ENCODE measurements at regions not wholly inside any gene's neighbourhood (a gene's known extent, or its start where the extent isn't known, plus 50 kb on each side); places are given as distances from the start of the nearest gene placed in this dataset.

DNA sequence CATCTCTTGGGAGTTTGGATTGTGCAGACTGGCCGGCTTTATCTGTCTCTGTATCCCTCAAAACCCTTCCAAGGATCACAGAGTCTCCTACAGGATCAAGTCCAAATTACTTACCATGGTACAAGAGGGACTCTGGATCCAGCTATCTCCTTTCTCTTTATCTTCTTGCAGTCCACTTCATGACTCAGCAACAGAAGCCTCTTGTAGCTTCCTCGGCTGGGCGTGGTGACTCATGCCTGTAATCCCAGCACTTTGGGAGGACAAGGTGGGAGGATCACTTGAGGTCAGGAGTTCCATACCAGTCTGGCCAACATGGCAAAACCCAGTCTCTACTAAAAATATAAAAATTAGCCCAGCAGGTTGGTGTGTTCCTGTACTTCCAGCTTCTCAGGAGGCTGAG, 189.7 kb downstream of the BCAT1 start:
- Histone ChIP-seq H3K4me1 (ENCODE audit: control insufficient read depth in 1 of 2, insufficient read depth in 2 of 2, low read length in 2 of 2) (no peaks in the 10 kb centered on the region), H3K4me3 (ENCODE audit: low read depth in 1 of 2, low read length in 2 of 2) (no peak overlapping the region), H3K27me3 (ENCODE audit: low read depth, low read length) (no peaks in the 10 kb centered on the region), H3K36me3 (ENCODE audit: control insufficient read depth in 1 of 2, insufficient read depth in 2 of 2, low read length in 2 of 2) (no peaks in the 10 kb centered on the region), H3K9me3 (ENCODE audit: control insufficient read depth in 1 of 2, low read length in 2 of 2) (no peaks in the 10 kb centered on the region), H3K27ac (ENCODE audit: low read length) (no peak overlapping the region)

DNA sequence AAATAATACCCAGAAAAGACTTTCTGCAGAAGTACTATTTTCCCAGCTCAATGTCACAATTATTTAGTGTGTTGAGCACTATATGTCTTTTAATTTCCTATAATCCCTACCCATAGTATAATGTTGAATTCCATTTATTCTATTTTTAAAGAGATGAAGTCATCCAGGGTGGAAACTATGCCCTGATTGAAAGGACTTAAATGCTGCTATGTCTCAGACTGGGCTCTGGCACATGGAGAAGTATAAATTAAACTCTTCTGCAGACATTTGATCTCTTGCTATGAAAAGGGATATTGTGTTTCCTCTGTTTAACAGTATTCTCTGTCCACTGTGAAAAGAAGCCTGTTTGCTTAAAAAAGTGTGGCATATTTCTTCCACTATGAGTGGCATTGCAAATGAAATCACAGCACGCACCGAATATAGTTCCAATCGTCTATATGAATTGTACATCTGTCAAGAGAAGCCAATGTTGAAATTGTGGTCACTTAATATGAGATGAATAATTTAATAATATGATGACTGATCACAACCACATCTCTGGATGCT, 192.3 kb downstream of the BCAT1 start:
- H3K4me1 ChIP-seq (ENCODE audit: control insufficient read depth in 1 of 2, insufficient read depth in 2 of 2, low read length in 2 of 2) = no peaks in the 10 kb centered on the region
- no peaks in the 10 kb centered on the region for H3K9me3 ChIP-seq (ENCODE audit: control insufficient read depth in 1 of 2, low read length in 2 of 2)
- H3K36me3 ChIP-seq (ENCODE audit: control insufficient read depth in 1 of 2, insufficient read depth in 2 of 2, low read length in 2 of 2) = no peaks in the 10 kb centered on the region
- H3K4me3 ChIP-seq (ENCODE audit: low read depth in 1 of 2, low read length in 2 of 2) = no peak overlapping the region
- no peak overlapping the region for H3K27ac ChIP-seq (ENCODE audit: low read length)
- no peaks in the 10 kb centered on the region for H3K27me3 ChIP-seq (ENCODE audit: low read depth, low read length)

DNA sequence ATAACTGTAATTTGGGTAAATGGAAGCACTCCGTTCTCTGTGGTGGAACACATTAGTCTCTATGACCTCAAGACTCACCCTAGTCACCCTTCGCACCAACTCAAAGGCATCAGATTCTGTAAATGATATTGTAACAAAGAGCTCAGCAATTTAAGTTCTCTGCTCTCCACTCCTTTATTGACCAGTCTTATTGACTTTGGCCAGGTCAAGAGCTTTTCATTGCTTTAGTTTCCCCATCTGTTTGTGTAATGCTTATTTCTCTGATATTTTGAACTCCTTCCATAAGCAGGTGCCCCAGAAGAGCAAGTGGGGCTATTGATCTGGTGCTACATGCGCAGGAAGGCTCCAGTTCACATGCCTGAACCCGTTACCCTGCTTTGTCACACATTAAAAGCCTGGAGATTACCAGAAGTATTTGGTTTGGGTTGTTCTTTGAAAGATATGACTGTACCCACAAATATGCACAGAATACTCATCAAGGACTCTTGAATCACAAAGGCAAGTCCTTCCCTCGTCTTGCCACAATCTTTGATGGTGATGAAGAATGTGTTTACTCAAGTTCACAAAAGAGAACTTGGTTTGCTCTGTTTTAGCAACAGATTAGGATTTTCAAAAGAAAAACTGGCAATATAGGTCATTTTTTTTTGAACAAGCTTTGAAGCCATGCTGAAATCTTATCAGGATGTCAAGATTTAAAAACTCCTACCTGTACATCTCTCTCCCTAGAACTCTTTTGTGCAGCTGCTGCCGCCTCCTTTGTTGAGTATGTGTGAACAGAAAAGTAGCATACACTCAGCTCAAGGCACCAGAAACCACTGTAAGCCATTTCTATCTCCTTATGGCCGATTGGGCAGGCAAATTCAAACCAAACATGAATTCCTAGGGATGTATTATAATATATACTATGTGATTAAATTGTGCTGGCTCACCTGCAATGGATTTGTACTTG, 193.9 kb downstream of the BCAT1 start:
- no peak overlapping the region for H3K27ac ChIP-seq (ENCODE audit: low read length)
- no peaks in the 10 kb centered on the region for H3K4me1 ChIP-seq (ENCODE audit: control insufficient read depth in 1 of 2, insufficient read depth in 2 of 2, low read length in 2 of 2)
- H3K9me3 ChIP-seq (ENCODE audit: control insufficient read depth in 1 of 2, low read length in 2 of 2) = no peaks in the 10 kb centered on the region
- H3K36me3 ChIP-seq (ENCODE audit: control insufficient read depth in 1 of 2, insufficient read depth in 2 of 2, low read length in 2 of 2) = no peaks in the 10 kb centered on the region
- no peak overlapping the region for H3K4me3 ChIP-seq (ENCODE audit: low read depth in 1 of 2, low read length in 2 of 2)
- no peaks in the 10 kb centered on the region for H3K27me3 ChIP-seq (ENCODE audit: low read depth, low read length)

DNA sequence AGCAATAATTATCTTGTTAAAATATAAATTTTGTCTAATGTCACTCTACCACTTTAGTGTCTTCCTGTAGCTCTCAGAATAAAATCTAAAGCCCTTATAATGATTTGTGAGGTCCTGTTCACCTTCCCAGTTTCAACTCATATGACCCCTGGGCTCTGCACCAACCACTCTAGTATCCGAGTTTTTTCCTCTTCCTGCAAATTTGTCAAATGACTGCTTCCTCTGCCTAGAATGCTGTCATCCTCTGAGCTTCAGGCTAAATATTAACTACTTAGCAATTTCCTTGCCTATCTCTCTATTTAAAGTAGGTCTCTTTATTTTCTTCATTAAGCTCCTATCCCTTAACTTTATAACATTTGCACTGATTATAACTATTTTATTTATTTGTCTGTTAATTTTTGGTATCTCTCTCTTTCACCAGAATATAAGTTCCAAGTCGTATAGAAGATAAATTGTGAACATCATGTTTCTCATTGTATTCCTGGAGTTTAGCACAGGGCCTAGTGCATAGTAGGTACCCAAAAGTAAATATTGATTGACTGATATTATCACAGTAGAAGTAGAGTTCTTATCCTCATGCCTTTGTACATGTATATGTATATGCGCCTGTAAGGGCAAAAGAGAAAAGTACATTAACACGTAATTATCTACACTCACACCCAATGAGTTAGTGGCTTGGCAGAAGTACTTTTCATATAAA, 196.0 kb downstream of the BCAT1 start:
- Histone ChIP-seq H3K4me3 (ENCODE audit: low read depth in 1 of 2, low read length in 2 of 2) (no peak overlapping the region), H3K4me1 (ENCODE audit: control insufficient read depth in 1 of 2, insufficient read depth in 2 of 2, low read length in 2 of 2) (no peaks in the 10 kb centered on the region), H3K27me3 (ENCODE audit: low read depth, low read length) (no peaks in the 10 kb centered on the region), H3K27ac (ENCODE audit: low read length) (no peak overlapping the region), H3K36me3 (ENCODE audit: control insufficient read depth in 1 of 2, insufficient read depth in 2 of 2, low read length in 2 of 2) (no peaks in the 10 kb centered on the region), H3K9me3 (ENCODE audit: control insufficient read depth in 1 of 2, low read length in 2 of 2) (no peaks in the 10 kb centered on the region)

DNA sequence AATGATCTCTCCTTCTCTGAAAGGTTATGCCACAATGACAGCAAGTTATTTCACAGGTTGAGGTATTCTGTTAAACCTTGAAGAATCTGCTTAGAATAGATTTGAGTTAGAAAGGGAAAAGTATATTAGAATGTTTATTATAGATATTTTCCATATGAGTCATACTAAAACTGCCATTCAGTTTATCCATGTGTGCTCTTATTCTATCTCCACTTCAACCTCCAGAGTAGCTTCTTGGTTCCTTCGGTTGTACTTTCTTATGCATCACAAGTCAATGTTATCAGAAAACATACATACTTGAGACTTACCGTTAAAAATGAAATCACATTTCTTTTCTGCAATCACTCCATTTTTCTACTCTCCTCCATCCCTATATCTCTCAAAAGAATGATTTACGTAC, 197.7 kb downstream of the BCAT1 start:
- Histone ChIP-seq H3K4me1 (ENCODE audit: control insufficient read depth in 1 of 2, insufficient read depth in 2 of 2, low read length in 2 of 2) (no peaks in the 10 kb centered on the region), H3K4me3 (ENCODE audit: low read depth in 1 of 2, low read length in 2 of 2) (no peak overlapping the region), H3K27ac (ENCODE audit: low read length) (no peak overlapping the region), H3K9me3 (ENCODE audit: control insufficient read depth in 1 of 2, low read length in 2 of 2) (no peaks in the 10 kb centered on the region), H3K27me3 (ENCODE audit: low read depth, low read length) (no peaks in the 10 kb centered on the region), H3K36me3 (ENCODE audit: control insufficient read depth in 1 of 2, insufficient read depth in 2 of 2, low read length in 2 of 2) (no peaks in the 10 kb centered on the region)

DNA sequence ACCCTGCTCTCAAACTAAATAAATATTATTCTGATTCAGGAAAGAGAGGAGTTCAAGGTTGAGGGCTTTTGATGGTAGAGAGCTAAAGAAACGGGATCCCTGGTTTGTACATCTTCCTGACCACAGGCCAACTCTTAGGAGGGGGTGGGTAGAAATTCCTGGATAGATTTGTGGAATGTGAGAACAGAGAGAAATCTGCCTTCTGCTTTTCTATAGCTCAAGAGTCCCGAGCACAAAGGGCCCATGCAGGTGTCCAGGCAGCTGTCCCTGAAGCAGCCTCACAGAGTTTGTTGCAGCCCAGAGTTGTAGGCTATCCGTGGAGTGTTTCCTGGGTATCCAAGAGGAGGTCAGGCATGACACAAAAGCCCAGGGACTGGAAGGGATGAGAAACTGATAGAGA, 198.6 kb downstream of the BCAT1 start:
- no peaks in the 10 kb centered on the region for H3K9me3 ChIP-seq (ENCODE audit: control insufficient read depth in 1 of 2, low read length in 2 of 2)
- no peaks in the 10 kb centered on the region for H3K36me3 ChIP-seq (ENCODE audit: control insufficient read depth in 1 of 2, insufficient read depth in 2 of 2, low read length in 2 of 2)
- no peaks in the 10 kb centered on the region for H3K4me1 ChIP-seq (ENCODE audit: control insufficient read depth in 1 of 2, insufficient read depth in 2 of 2, low read length in 2 of 2)
- no peak overlapping the region for H3K27ac ChIP-seq (ENCODE audit: low read length)
- no peaks in the 10 kb centered on the region for H3K27me3 ChIP-seq (ENCODE audit: low read depth, low read length)
- no peak overlapping the region for H3K4me3 ChIP-seq (ENCODE audit: low read depth in 1 of 2, low read length in 2 of 2)

DNA sequence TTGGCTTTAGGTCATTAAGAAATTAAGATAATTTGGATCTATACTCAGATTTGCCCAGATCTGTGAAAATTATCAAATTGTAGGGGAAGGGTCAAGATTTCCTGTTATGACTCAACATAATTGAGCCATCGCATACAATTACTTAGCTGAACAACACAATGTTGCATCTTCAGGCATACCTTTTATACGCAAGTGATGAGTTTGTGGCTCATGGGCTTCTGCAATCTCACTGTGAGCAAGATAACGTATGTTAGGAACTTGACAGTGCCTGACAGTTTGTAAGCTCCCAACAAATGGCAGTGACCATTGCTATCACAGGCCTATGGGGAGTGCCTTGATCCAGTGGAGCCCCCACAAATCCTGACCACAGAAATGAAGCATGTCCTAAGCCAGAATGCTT, 199.7 kb downstream of the BCAT1 start:
- Histone ChIP-seq H3K4me1 (ENCODE audit: control insufficient read depth in 1 of 2, insufficient read depth in 2 of 2, low read length in 2 of 2) (no peaks in the 10 kb centered on the region), H3K4me3 (ENCODE audit: low read depth in 1 of 2, low read length in 2 of 2) (no peak overlapping the region), H3K27ac (ENCODE audit: low read length) (no peak overlapping the region), H3K27me3 (ENCODE audit: low read depth, low read length) (no peaks in the 10 kb centered on the region), H3K36me3 (ENCODE audit: control insufficient read depth in 1 of 2, insufficient read depth in 2 of 2, low read length in 2 of 2) (no peaks in the 10 kb centered on the region), H3K9me3 (ENCODE audit: control insufficient read depth in 1 of 2, low read length in 2 of 2) (no peaks in the 10 kb centered on the region)

DNA sequence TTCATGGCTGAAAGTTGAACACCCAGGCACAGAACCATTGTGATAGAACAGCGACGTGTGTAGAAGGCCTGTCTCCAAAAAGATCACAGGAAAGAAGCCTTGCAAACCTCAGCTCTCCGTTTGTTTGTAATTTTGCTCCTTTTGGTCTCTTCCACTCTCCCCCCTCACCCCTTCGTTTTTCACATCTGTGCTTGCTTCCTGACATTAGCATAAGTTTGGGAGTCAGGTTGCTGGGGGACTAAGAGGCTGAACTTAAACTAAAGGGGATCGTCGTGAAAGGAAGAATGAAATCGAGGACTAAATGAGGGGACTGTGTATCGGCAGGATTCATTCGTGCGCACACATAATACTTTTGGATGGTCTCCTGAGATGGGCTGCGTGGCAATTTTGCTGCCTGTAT, 200.6 kb downstream of the BCAT1 start:
- Histone ChIP-seq H3K27me3 (ENCODE audit: low read depth, low read length) (no peaks in the 10 kb centered on the region), H3K36me3 (ENCODE audit: control insufficient read depth in 1 of 2, insufficient read depth in 2 of 2, low read length in 2 of 2) (no peaks in the 10 kb centered on the region), H3K4me1 (ENCODE audit: control insufficient read depth in 1 of 2, insufficient read depth in 2 of 2, low read length in 2 of 2) (no peaks in the 10 kb centered on the region), H3K27ac (ENCODE audit: low read length) (no peak overlapping the region), H3K9me3 (ENCODE audit: control insufficient read depth in 1 of 2, low read length in 2 of 2) (no peaks in the 10 kb centered on the region), H3K4me3 (ENCODE audit: low read depth in 1 of 2, low read length in 2 of 2) (no peak overlapping the region)

DNA sequence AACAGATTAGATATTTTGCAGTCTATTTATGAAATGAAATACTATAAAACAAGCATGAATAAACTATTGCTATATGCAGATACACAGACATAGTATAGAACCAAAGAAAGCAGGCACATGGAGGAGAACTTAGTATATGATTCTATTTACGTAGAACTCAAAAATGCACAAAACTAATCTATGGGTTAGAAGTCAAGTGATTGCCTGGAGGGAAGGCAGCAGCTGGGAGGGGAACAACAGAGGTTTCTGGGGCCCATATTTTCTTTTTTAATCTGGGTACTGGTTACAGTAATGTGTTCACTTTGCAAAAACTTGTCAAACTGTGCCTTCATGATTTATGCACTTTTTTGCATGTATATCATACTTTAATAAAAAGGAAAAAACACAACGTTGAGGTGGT, 202.0 kb downstream of the BCAT1 start:
- H3K9me3 ChIP-seq (ENCODE audit: control insufficient read depth in 1 of 2, low read length in 2 of 2) = no peaks in the 10 kb centered on the region
- no peaks in the 10 kb centered on the region for H3K4me1 ChIP-seq (ENCODE audit: control insufficient read depth in 1 of 2, insufficient read depth in 2 of 2, low read length in 2 of 2)
- H3K4me3 ChIP-seq (ENCODE audit: low read depth in 1 of 2, low read length in 2 of 2) = no peak overlapping the region
- H3K27me3 ChIP-seq (ENCODE audit: low read depth, low read length) = no peaks in the 10 kb centered on the region
- H3K36me3 ChIP-seq (ENCODE audit: control insufficient read depth in 1 of 2, insufficient read depth in 2 of 2, low read length in 2 of 2) = no peaks in the 10 kb centered on the region
- H3K27ac ChIP-seq (ENCODE audit: low read length) = no peak overlapping the region

DNA sequence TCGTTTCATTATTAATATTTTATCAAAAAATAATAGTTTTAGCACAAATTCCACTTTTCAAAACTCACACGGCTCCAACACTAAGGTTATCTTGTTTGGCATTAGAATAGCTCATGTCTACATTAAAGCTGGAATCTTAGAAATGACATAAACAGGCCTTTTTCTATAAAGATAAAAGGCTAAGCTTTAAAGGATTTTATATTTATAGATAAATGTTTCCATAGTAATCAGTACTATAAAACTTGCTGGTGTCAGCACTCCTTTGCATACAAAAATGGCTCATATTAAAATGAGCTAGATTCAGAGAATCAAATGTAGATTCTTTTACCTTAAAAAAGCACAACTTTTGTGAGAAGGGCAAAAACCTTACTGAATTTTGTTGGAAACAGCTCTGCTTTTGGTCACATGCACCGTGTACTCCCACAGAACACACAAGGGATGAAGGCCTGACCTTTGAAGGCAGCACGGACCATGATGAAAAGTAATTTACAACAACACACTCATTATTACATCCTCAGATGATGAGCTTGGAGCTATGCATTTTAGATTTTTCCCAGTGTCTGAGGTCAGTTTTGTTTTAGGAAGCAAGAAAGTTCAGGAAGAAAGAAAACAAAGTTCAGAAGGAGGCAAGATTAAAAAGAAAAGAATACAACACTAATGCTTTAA, 202.8 kb downstream of the BCAT1 start:
- H3K27me3 ChIP-seq (ENCODE audit: low read depth, low read length) = no peaks in the 10 kb centered on the region
- no peaks in the 10 kb centered on the region for H3K4me1 ChIP-seq (ENCODE audit: control insufficient read depth in 1 of 2, insufficient read depth in 2 of 2, low read length in 2 of 2)
- no peak overlapping the region for H3K4me3 ChIP-seq (ENCODE audit: low read depth in 1 of 2, low read length in 2 of 2)
- H3K36me3 ChIP-seq (ENCODE audit: control insufficient read depth in 1 of 2, insufficient read depth in 2 of 2, low read length in 2 of 2) = no peaks in the 10 kb centered on the region
- no peaks in the 10 kb centered on the region for H3K9me3 ChIP-seq (ENCODE audit: control insufficient read depth in 1 of 2, low read length in 2 of 2)
- no peak overlapping the region for H3K27ac ChIP-seq (ENCODE audit: low read length)
